ENCODE measurements at regions not wholly inside any gene's neighbourhood (a gene's known extent, or its start where the extent isn't known, plus 50 kb on each side); places are given as distances from the start of the nearest gene placed in this dataset.
"Not testable (repeated sequence)": the region's sequence is repeated elsewhere in the genome, so short reads cannot be mapped to it uniquely, and the experiment has no call there.

DNA sequence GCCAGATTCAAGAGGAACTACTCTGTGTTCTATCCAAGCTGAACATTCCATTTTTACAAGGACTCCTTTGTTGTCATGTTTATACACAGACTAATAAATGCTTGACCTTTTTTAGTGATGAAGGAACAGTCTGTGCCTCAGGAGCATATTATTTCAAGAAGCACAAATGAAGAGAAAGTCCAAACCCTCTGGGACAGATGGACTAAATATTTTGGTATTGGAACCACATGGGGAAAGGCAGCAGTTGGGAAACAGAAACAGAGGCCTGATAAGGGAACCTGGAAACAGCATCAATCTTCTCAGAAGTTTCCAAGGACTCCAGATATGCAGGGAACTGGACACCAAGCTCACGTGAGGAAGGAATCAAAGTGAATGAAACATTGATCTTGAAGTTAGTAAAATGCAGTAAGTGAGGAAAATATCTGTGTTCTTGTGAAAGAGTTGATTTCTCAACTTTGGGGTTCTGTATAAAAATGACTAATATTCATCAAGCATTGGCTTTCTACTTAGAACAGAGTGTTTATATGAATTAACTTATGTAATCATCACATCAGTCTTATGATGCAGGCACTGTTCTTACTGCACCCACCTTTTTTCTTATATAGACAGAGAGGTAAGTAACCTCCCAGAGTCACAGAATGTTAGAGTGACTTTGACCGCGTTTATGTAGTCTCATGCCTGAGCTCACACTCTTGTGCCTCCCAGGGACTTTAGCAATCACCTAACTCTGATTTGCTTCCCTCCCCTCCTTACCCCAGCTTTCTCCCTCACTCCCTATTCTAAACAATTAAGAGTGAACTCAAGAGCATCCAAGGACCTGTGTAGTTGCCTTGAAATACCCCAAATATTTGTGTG, 148.9 kb upstream of the JADE1 start:
- peaks cover 12% of the 10 kb centered on the region for H3K4me1 ChIP-seq (ENCODE audit: control insufficient read depth, insufficient read depth, low read length)
- H3K36me3 ChIP-seq (ENCODE audit: control insufficient read depth, insufficient read depth, low read length): no peaks in the 10 kb centered on the region
- H3K27me3 ChIP-seq (ENCODE audit: control insufficient read depth, insufficient read depth, low read length): no peaks in the 10 kb centered on the region
- H3K4me3 ChIP-seq (ENCODE audit: low read length): no peak overlapping the region
- H3K9ac ChIP-seq (ENCODE audit: low read length): no peak overlapping the region
- H3K9me3 ChIP-seq (ENCODE audit: control insufficient read depth, low read length): no peaks in the 10 kb centered on the region

DNA sequence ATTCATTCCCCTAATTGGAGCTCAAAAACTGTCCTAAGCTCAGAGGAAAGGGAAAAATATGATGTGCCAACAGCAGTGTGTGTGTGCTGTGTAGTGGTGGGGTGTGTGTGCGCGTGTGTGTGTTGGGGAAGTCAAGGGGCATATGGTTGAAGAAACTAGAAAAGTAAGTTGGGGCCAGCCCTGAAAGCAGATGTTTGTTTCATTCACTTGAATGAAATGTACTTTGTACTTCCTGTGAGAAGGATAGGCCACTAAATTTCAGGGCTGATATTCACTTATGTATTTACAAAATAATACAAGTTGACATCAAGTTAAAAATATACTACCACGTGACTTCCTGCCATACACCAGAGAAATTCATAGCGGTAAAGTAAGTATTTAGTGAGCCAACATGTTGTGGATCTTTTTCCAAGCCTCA, 151.3 kb upstream of the JADE1 start:
- Histone ChIP-seq H3K4me1 (ENCODE audit: control insufficient read depth, insufficient read depth, low read length) (peaks cover 9% of the 10 kb centered on the region), H3K36me3 (ENCODE audit: control insufficient read depth, insufficient read depth, low read length) (no peaks in the 10 kb centered on the region), H3K27me3 (ENCODE audit: control insufficient read depth, insufficient read depth, low read length) (no peaks in the 10 kb centered on the region), H3K9ac (ENCODE audit: low read length) (no peak overlapping the region), H3K9me3 (ENCODE audit: control insufficient read depth, low read length) (no peaks in the 10 kb centered on the region), H3K4me3 (ENCODE audit: low read length) (no peak overlapping the region)

DNA sequence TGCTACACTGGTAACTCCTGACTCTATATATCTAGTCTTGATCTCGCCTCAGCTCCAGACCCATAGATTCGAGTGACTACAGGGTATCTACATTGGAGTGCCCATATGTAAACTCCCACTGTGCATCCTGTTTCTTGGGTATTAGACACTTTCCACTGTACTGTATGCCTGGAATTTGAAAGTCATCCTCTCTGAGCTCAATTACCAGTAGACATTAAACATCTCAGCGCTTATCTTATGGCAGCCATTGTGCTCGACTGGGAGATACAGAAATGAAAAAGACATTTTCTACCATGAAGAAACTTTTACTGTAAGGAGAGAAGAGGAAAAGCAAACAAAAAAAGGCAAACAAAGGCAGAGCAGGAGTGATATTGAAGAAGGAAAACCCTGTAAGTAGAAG, 151.9 kb upstream of the JADE1 start:
- no peaks in the 10 kb centered on the region for H3K9me3 ChIP-seq (ENCODE audit: control insufficient read depth, low read length)
- no peak overlapping the region for H3K4me3 ChIP-seq (ENCODE audit: low read length)
- no peaks in the 10 kb centered on the region for H3K27me3 ChIP-seq (ENCODE audit: control insufficient read depth, insufficient read depth, low read length)
- H3K36me3 ChIP-seq (ENCODE audit: control insufficient read depth, insufficient read depth, low read length): no peaks in the 10 kb centered on the region
- H3K9ac ChIP-seq (ENCODE audit: low read length): no peak overlapping the region
- H3K4me1 ChIP-seq (ENCODE audit: control insufficient read depth, insufficient read depth, low read length): peaks cover 9% of the 10 kb centered on the region

DNA sequence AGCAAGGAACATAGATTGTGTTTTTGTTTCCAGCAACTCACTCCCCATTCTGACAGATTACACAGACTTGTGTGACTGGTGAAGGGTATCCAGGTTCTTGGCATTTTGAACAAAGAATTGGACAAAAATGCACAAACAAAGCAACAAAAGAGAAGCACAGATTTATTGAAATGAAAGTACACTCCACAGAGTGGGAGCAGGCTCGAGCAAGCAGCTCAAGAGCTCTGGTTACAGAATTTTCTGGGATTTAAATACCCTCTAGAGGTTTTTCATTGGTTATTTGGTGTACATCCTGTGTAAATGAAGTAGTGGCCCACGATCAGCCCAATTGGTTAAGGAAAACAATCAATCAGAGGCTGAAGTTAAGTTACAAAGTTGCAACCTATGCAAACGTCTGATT, 155.0 kb upstream of the JADE1 start:
- Histone ChIP-seq H3K36me3 (ENCODE audit: control insufficient read depth, insufficient read depth, low read length) (no peaks in the 10 kb centered on the region), H3K4me3 (ENCODE audit: low read length) (no peak overlapping the region), H3K9me3 (ENCODE audit: control insufficient read depth, low read length) (no peaks in the 10 kb centered on the region), H3K27me3 (ENCODE audit: control insufficient read depth, insufficient read depth, low read length) (no peaks in the 10 kb centered on the region), H3K9ac (ENCODE audit: low read length) (no peak overlapping the region), H3K4me1 (ENCODE audit: control insufficient read depth, insufficient read depth, low read length) (peaks cover 9% of the 10 kb centered on the region)

DNA sequence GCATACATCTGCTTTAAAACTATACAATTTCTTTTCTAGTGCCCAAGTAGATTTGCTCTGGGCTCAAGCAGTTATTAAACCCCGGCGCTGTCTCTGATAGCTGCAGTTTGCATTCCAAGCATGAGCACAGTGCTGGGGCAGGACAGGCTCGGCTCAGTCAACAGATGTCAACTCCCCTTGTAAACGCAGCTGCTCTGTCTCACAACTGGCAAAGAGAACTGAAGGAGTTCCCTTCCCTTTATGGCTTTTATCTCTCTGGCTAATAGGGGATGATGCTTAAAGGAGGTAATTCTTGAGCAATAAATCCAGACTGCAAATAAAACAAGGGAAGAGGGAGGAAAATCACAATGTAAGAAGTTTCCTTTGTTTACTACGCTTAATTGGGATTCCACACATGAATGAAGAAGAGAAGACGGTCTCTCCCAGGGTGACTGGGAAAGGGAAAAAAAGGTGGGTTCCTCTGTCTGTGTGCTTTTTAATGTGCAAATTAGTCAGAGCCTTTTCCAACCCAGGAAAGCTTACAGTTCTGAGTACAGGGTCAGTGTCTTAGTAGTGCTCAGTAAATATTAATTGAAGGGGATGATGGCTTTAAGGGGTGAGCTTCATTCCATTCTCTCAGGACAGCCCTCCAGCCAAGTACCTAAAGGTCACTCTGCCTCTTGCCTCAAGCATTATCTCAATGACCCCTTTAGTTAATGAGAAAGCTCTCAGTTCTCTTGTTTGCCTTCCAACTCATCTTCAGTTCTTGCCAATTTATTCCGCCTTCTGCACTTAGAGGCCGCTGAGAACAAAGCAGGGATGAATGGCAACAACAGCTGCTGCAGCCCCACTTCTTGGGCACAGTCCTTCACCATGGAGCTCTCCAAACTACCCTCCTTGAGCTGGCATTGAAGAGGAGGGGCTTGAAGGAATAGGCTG, 155.7 kb upstream of the JADE1 start:
- H3K36me3 ChIP-seq (ENCODE audit: control insufficient read depth, insufficient read depth, low read length): no peaks in the 10 kb centered on the region
- no peak overlapping the region for H3K9ac ChIP-seq (ENCODE audit: low read length)
- peaks cover 9% of the 10 kb centered on the region for H3K4me1 ChIP-seq (ENCODE audit: control insufficient read depth, insufficient read depth, low read length)
- H3K4me3 ChIP-seq (ENCODE audit: low read length): no peak overlapping the region
- H3K9me3 ChIP-seq (ENCODE audit: control insufficient read depth, low read length): no peaks in the 10 kb centered on the region
- no peaks in the 10 kb centered on the region for H3K27me3 ChIP-seq (ENCODE audit: control insufficient read depth, insufficient read depth, low read length)

DNA sequence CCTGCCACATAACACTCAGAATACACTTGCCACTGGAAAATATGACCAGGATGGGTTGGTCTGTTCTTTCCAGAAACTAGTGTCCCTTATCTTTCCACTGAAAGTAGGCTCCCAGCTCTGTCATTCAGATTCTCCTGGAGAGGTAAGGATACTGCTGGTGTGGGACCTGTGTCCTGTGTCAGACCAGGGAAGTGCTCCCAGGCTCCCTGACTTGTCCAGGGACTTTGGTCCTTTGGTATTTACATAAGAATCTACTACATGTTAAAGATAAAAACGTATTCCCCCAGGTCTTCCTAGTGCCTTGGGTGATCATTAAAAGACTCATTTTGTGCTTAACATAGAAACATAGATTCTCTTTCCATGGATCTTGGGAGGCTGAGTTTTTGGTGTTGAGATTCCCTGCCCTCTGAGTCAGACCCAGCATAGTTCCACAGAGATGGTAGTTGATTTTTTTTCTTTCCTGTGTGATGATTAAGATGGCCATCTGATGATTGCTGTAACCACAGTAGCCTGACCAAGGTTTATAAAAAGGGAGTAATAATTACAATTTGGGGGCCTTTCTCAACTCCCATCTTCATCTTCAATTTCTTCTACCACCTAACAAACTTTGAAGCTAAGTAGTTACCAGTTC, 159.8 kb upstream of the JADE1 start:
- no peak overlapping the region for H3K4me3 ChIP-seq (ENCODE audit: low read length)
- H3K9me3 ChIP-seq (ENCODE audit: control insufficient read depth, low read length): no peaks in the 10 kb centered on the region
- no peaks in the 10 kb centered on the region for H3K4me1 ChIP-seq (ENCODE audit: control insufficient read depth, insufficient read depth, low read length)
- H3K9ac ChIP-seq (ENCODE audit: low read length): no peak overlapping the region
- H3K36me3 ChIP-seq (ENCODE audit: control insufficient read depth, insufficient read depth, low read length): no peaks in the 10 kb centered on the region
- H3K27me3 ChIP-seq (ENCODE audit: control insufficient read depth, insufficient read depth, low read length): no peaks in the 10 kb centered on the region

DNA sequence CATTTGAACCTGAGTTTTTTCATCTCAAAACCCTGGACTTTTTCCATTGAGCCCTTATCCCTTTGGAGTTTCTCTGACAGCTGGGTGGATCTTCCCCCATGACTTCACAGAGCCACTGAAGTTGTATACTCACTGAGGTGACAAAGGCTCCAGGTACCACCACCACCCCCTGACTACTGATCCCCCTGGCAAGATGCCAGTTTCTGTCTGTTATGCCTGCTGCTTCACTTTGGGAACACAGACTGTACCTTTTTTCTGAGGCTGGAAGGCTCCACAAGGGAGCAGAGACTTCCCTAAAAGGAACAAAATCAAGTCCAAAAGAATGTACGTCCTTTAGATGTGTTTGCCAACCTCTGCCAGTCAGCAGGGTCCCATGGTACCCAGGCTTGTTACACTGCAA, 160.3 kb upstream of the JADE1 start:
- H3K4me1 ChIP-seq (ENCODE audit: control insufficient read depth, insufficient read depth, low read length): no peaks in the 10 kb centered on the region
- no peak overlapping the region for H3K9ac ChIP-seq (ENCODE audit: low read length)
- no peak overlapping the region for H3K4me3 ChIP-seq (ENCODE audit: low read length)
- no peaks in the 10 kb centered on the region for H3K27me3 ChIP-seq (ENCODE audit: control insufficient read depth, insufficient read depth, low read length)
- no peaks in the 10 kb centered on the region for H3K9me3 ChIP-seq (ENCODE audit: control insufficient read depth, low read length)
- no peaks in the 10 kb centered on the region for H3K36me3 ChIP-seq (ENCODE audit: control insufficient read depth, insufficient read depth, low read length)

DNA sequence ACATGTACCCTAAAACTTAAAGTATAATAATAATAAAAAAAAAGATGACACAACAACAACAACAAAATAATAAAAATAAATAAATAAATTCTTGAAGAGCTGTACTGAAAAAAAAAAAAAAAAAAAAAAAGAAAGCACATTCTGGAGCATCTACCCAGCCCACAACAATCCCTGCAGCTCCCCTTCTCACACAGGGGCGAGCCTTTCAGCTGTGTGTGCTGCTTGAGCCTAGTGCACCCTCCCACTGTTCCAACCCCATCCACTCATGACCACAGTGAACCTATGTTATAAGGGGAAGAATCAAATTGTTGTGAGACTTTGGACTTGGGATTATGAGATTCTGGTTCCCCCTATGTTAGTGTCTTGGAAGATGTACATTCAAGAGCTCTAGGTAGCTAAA, 161.5 kb upstream of the JADE1 start:
- no peaks in the 10 kb centered on the region for H3K27me3 ChIP-seq (ENCODE audit: control insufficient read depth, insufficient read depth, low read length)
- no peaks in the 10 kb centered on the region for H3K36me3 ChIP-seq (ENCODE audit: control insufficient read depth, insufficient read depth, low read length)

DNA sequence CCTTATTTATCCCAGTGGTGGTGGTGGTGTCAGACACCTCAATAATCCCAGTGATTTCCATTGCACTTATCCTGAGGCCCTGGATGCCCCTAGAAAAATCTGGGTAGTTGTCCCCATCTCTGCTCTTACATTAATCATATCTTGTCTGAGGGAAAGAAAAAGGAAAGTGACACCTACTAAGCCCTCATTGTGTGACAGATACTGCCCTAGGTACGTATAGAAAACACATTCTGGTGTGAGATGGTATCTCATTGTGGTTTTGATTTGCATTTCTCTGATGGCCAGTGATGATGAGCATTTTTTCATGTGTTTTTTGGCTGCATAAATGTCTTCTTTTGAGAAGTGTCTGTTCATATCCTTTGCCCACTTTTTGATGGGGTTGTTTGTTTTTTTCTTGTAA, 162.6 kb upstream of the JADE1 start:
- H3K4me1 ChIP-seq (ENCODE audit: control insufficient read depth, insufficient read depth, low read length); H3K36me3 ChIP-seq (ENCODE audit: control insufficient read depth, insufficient read depth, low read length); H3K9me3 ChIP-seq (ENCODE audit: control insufficient read depth, low read length); H3K9ac ChIP-seq (ENCODE audit: low read length); H3K27me3 ChIP-seq (ENCODE audit: control insufficient read depth, insufficient read depth, low read length); H3K4me3 ChIP-seq (ENCODE audit: low read length): not testable (repeated sequence)

More for the DNA sequence above, 161.5 kb upstream of the JADE1 start:
- Histone ChIP-seq H3K9me3 (ENCODE audit: control insufficient read depth, low read length) (no peaks in the 10 kb centered on the region), H3K9ac (ENCODE audit: low read length) (no peak overlapping the region), H3K4me3 (ENCODE audit: low read length) (no peak overlapping the region), H3K4me1 (ENCODE audit: control insufficient read depth, insufficient read depth, low read length) (no peaks in the 10 kb centered on the region)

DNA sequence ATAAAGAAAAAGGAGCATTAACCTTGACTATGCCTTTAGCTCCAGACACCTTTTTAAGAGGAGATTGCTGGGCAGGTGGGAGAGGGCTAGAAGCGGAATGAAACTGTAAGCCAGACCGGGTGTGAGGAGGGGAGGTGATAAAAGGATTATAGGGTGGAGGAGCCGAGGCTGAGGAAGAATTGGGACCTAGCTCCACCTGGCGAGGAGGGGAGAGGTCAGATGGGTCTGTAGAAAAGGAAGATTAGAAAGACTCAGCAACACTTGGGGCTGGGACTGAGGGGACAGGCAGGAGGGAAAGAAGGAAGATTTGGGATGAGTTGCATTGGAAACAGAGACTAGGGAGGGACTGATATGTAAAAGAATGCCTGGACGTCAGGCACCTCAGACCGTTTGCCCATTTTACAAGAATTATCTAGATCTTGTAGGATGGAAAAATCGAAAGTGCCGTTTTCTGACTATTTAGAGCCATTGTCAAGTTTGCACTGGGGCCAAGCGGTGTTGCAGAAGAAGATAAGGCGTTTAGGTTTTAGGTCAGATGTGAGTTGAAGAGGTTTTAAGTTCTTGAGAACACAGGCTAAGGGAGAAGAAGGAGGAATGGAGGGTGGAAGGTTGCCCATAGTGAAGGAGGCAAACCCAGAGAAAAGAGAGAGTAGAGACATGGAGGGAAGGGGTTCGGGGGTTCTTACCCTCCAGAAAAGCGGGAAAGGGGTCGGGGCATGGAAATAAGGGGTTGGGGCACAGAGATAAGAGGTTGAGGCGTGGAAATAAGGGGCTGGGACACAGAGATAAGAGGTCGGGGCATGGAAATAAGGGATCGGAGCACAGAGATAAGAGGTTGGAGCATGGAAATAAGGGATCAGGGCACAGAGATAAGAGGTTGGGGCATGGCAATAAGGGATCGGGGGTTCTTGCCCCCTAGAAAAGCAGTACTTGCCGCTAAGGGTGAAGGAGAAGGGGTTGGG, 164.5 kb upstream of the JADE1 start:
- not testable (repeated sequence) for H3K27me3 ChIP-seq (ENCODE audit: control insufficient read depth, insufficient read depth, low read length); H3K4me1 ChIP-seq (ENCODE audit: control insufficient read depth, insufficient read depth, low read length); H3K4me3 ChIP-seq (ENCODE audit: low read length); H3K9me3 ChIP-seq (ENCODE audit: control insufficient read depth, low read length); H3K36me3 ChIP-seq (ENCODE audit: control insufficient read depth, insufficient read depth, low read length); H3K9ac ChIP-seq (ENCODE audit: low read length)

DNA sequence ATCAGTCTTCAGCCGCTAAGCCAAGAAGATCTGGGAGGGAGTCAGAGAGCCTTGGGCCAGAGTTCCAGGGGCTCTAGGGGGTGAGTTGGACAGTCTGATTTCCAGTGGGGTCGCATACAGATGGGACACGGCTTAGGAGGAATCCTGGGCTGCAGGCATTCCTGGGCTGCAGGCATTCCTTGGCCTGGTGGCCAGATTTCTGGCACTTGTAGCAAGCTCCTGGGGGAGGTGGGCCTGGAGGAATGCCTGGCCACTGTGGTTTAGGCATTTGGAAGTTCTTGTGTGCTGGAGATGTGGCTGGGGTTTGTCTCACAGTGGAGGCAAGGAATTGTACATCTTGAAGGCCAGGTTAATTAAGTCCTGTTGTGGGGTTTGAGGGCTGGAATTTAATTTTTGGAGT, 165.4 kb upstream of the JADE1 start:
- not testable (repeated sequence) for H3K9ac ChIP-seq (ENCODE audit: low read length); H3K4me1 ChIP-seq (ENCODE audit: control insufficient read depth, insufficient read depth, low read length); H3K9me3 ChIP-seq (ENCODE audit: control insufficient read depth, low read length); H3K27me3 ChIP-seq (ENCODE audit: control insufficient read depth, insufficient read depth, low read length); H3K4me3 ChIP-seq (ENCODE audit: low read length); H3K36me3 ChIP-seq (ENCODE audit: control insufficient read depth, insufficient read depth, low read length)
